ENCODE measurements at regions not wholly inside any gene's neighbourhood (a gene's known extent, or its start where the extent isn't known, plus 50 kb on each side); places are given as distances from the start of the nearest gene placed in this dataset.

DNA sequence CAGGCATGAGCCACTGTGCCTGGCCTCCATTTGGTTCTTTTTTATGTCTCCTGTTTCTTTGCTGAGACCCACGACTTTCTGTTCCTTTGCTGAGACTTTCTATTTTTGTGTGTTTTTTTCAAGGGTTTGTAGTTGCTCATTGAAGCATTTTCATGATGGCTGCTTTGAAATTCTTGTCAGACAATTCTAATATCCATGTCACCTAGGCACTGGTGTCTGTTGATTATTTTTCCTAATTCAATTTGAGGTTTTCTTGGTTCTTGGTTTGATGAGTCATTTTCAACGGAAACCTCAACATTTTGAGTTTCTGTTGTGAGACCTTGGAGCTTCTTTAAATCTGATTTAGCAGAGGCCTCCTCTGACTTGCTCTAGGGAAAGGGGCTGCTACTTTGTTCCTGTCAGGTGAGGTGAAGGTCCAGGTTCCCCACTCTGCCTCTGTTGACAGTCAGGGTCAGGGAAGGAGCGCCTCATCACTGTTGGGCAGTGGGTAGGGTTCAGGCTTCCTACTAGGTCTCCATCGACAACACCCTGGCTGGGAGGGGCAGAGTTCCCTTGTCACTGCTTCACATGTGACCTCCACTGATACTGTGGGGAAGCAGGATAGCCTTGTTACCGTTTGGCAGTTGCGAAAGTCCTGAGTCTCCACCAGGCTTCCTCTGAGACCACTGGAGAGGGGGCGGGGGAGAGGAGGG lies 66.1 kb upstream of the SMOX start:
- TF ChIP-seq, protein P1, sequence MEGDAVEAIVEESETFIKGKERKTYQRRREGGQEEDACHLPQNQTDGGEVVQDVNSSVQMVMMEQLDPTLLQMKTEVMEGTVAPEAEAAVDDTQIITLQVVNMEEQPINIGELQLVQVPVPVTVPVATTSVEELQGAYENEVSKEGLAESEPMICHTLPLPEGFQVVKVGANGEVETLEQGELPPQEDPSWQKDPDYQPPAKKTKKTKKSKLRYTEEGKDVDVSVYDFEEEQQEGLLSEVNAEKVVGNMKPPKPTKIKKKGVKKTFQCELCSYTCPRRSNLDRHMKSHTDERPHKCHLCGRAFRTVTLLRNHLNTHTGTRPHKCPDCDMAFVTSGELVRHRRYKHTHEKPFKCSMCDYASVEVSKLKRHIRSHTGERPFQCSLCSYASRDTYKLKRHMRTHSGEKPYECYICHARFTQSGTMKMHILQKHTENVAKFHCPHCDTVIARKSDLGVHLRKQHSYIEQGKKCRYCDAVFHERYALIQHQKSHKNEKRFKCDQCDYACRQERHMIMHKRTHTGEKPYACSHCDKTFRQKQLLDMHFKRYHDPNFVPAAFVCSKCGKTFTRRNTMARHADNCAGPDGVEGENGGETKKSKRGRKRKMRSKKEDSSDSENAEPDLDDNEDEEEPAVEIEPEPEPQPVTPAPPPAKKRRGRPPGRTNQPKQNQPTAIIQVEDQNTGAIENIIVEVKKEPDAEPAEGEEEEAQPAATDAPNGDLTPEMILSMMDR (CRISPR knock-in tag; IDR thresholded peaks at IDR 0.05) = peak; percentile 19; the same call in 1 of the 2 replicates
- TF ChIP-seq SRSF4 (IDR thresholded peaks at IDR 0.05; ENCODE audit: low read depth, low read length, poor library complexity, severe bottlenecking) (no peak), CHD2 (IDR thresholded peaks at IDR 0.05; ENCODE audit: low read depth, low read length) (no peak), DPF2 (CRISPR knock-in tag; IDR thresholded peaks at IDR 0.05; ENCODE audit: borderline replicate concordance, low read depth) (no peak; the same call in 1 of the 2 replicates), ZFP41 (CRISPR knock-in tag; IDR thresholded peaks at IDR 0.05; ENCODE audit: borderline replicate concordance) (no peak), GABPA (IDR thresholded peaks at IDR 0.05; ENCODE audit: low read depth, low read length) (no peak), GABPA (CRISPR knock-in tag; IDR thresholded peaks at IDR 0.05; ENCODE audit: low read depth) (no peak), RFXANK (CRISPR knock-in tag; IDR thresholded peaks at IDR 0.05) (no peak), EHMT2 (IDR thresholded peaks at IDR 0.05; ENCODE audit: borderline replicate concordance, low read depth, low read length) (no peak), TEAD3 (CRISPR knock-in tag; optimal IDR thresholded peaks at IDR 0.05; ENCODE audit: borderline replicate concordance) (peak; percentile 54), MTF1 (CRISPR knock-in tag; IDR thresholded peaks at IDR 0.05) (no peak), CHD4 (IDR thresholded peaks at IDR 0.05; ENCODE audit: borderline replicate concordance, low read length) (no peak), GTF2F1 (IDR thresholded peaks at IDR 0.05; ENCODE audit: low read length) (no peak)
- TF ChIP-seq, protein P2, sequence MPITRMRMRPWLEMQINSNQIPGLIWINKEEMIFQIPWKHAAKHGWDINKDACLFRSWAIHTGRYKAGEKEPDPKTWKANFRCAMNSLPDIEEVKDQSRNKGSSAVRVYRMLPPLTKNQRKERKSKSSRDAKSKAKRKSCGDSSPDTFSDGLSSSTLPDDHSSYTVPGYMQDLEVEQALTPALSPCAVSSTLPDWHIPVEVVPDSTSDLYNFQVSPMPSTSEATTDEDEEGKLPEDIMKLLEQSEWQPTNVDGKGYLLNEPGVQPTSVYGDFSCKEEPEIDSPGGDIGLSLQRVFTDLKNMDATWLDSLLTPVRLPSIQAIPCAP (CRISPR knock-in tag; IDR thresholded peaks at IDR 0.05; ENCODE audit: low read depth) = no peak
- TF ChIP-seq, protein P3, sequence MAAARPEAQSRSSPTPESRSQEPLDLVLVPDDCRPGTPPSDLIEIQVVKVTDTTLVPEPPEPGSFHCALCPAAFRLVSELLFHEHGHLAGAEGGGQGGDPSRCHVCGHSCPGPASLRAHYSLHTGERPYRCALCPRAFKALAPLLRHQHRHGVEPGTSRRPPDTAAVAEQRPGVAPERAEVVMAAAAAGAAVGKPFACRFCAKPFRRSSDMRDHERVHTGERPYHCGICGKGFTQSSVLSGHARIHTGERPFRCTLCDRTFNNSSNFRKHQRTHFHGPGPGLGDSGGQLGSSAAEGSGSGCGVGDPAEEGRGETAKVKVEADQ (CRISPR knock-in tag; IDR thresholded peaks at IDR 0.05; ENCODE audit: borderline replicate concordance) = no peak
